Right lung (tissue), 2 donors: ENCODE measurements at regions not wholly inside any gene's neighbourhood (a gene's known extent, or its start where the extent isn't known, plus 50 kb on each side); places are given as distances from the start of the nearest gene placed in this dataset.

Experiments
- DNase-seq, 2 donors: peaks; one replicate each; pipeline ENCODE4 v3.0.0-alpha.2; 2013

DNA sequence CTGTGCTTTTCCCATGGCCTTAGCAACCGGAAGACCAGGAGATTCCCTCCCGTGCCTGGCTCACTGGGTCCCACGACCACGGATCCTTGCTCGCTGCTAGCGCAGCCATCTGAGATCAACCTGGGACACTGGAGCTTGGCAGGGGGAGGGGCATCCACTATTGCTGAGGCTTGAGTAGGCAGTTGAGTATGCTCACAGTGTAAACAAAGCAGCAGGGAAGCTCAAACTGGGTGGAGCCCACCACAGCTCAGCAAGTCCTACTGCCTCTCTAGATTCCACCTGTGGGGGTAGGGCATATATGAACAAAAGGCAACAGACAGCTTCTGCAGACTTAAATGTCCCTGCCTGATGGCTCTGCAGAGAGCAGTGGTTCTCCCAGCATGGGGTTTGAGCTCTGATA lies 697.0 kb downstream of the SORCS1 start:
- DNase-seq: no peak

GRCh38 chr10:106457522-106457921 lies 707.0 kb downstream of the SORCS1 start:
- DNase-seq: no peak

GRCh38 chr10:106454233-106454632 lies 710.3 kb downstream of the SORCS1 start:
- DNase-seq: no peak

- DNase-seq: no peak
Measured at GRCh38 chr10:106450966-106451365, 713.5 kb downstream of the SORCS1 start.

- no peak for DNase-seq
Measured at GRCh38 chr10:106446920-106447319, 717.6 kb downstream of the SORCS1 start.

GRCh38 chr10:106442223-106442622 lies 722.3 kb downstream of the SORCS1 start:
- DNase-seq: no peak

DNA sequence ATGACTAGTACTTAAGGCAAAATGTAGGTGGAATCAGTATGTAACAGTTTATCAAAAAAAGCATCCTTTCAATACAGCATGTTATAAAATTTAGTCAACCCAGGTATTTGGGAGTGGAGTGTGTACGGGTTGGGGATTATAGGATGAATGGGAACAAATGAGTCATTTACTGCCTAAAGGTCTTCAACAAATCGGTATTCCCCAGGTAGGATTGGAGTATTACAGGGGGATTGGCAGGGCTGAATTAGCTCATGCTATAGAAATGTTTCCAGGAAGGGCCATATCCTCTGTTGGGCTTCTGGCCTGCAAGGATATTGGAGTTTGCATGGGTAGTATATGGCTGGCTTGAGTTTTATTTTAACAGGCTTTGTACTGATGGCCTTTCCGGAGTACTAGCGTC lies 723.7 kb downstream of the SORCS1 start:
- DNase-seq: no peak

DNA sequence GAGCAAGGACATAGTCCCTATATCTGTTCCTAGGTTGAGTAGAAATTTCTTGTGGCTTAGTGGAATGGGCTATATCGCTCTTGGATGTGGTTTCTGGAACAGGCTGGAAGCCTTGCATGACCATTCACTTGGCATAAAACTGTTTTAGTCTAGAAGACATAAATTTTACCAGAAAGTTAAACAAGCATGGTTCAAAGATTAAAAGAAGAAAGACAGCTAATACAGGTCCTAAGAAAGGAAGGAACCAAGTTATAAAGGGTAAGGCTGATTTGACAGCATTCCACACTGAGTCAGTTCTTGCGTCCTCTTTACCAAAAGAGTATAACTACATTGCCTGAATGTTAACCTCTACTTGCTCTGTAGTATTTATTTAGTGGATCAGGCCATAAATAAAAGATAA lies 724.2 kb downstream of the SORCS1 start:
- no peak for DNase-seq

- DNase-seq: no peak
Measured at GRCh38 chr10:106439366-106439765, 725.1 kb downstream of the SORCS1 start.

DNA sequence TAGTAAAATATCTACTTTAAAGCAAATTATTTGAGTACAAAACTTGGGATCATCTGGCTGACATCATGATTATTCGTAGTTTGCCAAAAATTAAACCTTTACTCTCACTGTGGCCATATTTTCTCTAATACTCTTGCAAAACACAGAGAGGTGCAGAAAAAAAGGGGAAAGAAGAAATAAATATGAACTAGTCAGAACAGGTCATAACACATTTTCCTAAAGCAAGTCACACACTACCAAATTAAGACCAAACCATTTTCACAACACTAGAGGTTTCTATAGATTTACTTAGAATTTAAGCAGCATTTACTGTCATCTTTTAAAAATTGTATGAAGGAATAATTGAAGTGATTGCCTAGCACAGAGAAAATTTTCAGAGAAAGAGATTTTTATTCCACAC lies 726.1 kb downstream of the SORCS1 start:
- DNase-seq: no peak

- no peak for DNase-seq
Measured at GRCh38 chr10:106436123-106436715, 728.3 kb downstream of the SORCS1 start.

DNA sequence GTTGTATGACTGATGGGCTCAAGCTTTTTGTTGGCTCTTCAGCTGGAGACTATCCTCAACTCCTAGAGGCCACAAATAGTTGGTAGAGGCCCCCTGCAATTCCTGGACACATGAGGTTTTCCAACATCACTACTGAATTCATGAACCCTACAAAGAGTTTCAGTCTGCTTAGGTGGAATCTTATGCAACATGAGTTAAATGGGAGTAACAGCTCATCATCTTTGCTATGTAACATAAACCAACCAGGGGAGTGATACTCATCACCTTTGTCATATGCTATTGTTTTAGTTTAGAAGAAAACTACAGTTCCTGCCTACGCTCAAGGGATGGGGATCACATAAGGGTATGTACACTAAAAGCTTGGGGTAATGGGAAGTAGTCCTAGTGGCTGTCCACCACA lies 729.4 kb downstream of the SORCS1 start:
- no peak for DNase-seq

GRCh38 chr10:106424981-106425380 lies 739.5 kb downstream of the SORCS1 start:
- no peak for DNase-seq

DNA sequence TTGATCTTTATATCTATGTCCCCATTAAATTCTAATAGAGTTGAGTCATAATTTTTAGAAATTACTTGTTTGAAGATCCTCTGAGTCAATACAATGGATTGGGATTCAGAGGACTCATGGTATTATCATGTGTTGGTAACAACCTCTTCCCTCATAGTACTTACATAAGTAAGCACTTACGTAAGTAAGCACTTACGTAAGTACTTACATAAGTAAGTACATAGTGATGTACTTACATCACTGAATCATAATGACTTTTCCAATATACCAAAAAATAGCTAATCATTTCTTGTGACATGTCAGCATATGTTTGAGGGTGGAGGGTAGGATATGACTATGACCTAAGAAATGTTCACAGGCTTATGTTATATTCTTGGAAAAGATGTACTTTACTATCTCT lies 740.5 kb downstream of the SORCS1 start:
- DNase-seq: no peak

DNA sequence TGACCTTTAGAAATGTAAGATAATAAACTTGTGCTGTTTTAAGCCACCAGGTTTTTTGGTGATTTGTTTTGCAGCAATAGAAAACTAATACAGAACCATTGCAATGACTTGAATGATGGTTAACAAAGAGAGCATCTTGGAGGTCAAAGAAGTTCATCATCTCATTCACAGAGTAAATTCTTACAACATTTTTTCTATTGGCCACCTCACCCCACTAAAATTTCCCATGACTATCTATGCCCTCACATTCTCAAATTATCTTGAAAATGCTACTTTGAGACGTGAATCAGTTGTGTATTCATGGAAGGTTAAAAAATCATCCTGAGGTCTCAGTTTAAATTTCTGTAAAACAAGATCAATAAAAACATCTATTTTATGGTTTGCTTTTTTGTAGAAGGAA lies 754.2 kb downstream of the SORCS1 start:
- DNase-seq: no peak

- DNase-seq: no peak
Measured at GRCh38 chr10:106405141-106405540, 759.4 kb downstream of the SORCS1 start.

GRCh38 chr10:106402458-106402857 lies 762.0 kb downstream of the SORCS1 start:
- DNase-seq: no peak

GRCh38 chr10:106401967-106402366 lies 762.5 kb downstream of the SORCS1 start:
- DNase-seq: no peak

GRCh38 chr10:106401161-106401560 lies 763.3 kb downstream of the SORCS1 start:
- no peak for DNase-seq

DNA sequence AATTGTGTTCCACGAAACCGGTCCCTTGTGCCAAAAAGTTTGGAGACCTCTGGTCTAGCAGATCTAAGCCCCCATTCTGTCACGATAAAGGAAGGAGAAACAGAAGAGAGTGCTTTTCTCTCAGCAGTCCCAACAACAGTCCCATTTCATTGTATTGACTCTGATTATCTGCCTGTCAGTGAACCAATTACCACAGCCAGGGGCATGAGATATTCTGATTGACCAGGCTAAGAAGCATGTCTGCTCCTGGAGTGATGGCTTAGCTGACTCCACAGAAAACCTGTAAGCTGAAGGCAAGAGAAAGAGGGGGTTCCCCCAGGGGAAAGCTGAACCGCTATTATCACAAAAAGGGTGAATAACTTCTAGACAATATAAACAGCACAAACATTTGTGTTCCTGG lies 765.4 kb downstream of the SORCS1 start:
- no peak for DNase-seq

DNA sequence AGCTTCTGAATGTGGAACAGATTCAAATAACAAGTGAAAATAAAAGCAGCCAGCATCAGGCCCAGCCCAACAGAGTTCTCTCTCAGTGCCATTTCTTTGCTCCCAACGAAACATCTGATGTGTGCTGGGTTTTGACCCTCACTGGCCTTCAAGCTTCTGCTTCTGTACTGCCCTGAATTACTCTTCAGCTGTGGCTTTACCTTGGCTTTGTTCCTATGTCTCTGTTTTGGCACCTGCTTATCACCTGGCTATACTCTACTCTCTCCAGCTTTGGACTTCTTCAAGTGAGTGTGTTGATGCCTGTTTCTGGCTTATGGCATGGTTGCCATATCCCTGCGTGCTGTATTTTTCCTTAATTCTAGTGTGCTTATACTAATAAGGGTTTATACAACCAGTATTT lies 768.3 kb downstream of the SORCS1 start:
- DNase-seq: no peak

GRCh38 chr10:106395041-106395749 lies 769.3 kb downstream of the SORCS1 start:
- no peak for DNase-seq

- no peak for DNase-seq
Measured at GRCh38 chr10:106392778-106393177, 771.7 kb downstream of the SORCS1 start.

DNA sequence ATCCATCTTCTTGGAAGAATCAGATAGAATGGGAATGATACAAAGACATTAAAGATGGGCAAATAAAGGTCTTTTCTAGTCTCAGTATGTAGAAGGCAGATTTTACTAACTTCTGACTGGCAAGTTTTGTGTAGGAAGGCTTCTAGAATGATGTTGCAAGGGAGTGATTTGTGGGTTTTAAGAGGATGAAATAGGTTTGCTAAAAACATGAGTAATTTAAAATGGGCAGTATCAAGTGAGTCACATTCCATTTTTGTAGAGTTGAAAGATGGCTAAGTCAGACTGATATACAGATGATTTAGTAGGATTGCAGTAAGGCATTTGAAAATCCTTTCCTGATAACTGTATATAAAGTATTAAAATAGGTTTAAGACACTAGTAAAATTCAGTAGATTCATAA lies 777.4 kb downstream of the SORCS1 start:
- DNase-seq: no peak
